ENCODE measurements at regions not wholly inside any gene's neighbourhood (a gene's known extent, or its start where the extent isn't known, plus 50 kb on each side); places are given as distances from the start of the nearest gene placed in this dataset.
"Not testable (repeated sequence)": the region's sequence is repeated elsewhere in the genome, so short reads cannot be mapped to it uniquely, and the experiment has no call there.

GRCh38 chrX:14351611-14352303 lies 177.6 kb upstream of the GLRA2 start:
- no peak for DNase-seq (ENCODE audit: low read depth)

- DNase-seq (ENCODE audit: low read depth), result no peak
These were observed 181.8 kb upstream of the GLRA2 start for GRCh38 chrX:14347523-14347922.

GRCh38 chrX:14344172-14344940 lies 185.0 kb upstream of the GLRA2 start:
- no peak for DNase-seq (ENCODE audit: low read depth)

GRCh38 chrX:14309431-14309830 lies 219.9 kb upstream of the GLRA2 start:
- DNase-seq (ENCODE audit: low read depth), result no peak

GRCh38 chrX:14308976-14309375 lies 220.4 kb upstream of the GLRA2 start:
- not testable (repeated sequence) for DNase-seq (ENCODE audit: low read depth)

GRCh38 chrX:14303891-14304290 lies 225.4 kb upstream of the GLRA2 start:
- no peak for DNase-seq (ENCODE audit: low read depth)

- not testable (repeated sequence) for DNase-seq (ENCODE audit: low read depth)
These were observed 226.8 kb upstream of the GLRA2 start for GRCh38 chrX:14302561-14302960.

- no peak for DNase-seq (ENCODE audit: low read depth)
These were observed 229.0 kb upstream of the GLRA2 start for GRCh38 chrX:14300376-14300775.

- no peak for DNase-seq (ENCODE audit: low read depth)
These were observed 233.9 kb upstream of the GLRA2 start for GRCh38 chrX:14295426-14295825.

GRCh38 chrX:14291666-14292500 lies 237.5 kb upstream of the GLRA2 start:
- DNase-seq (ENCODE audit: low read depth), result no peak

- DNase-seq (ENCODE audit: low read depth), result no peak
These were observed 239.0 kb upstream of the GLRA2 start for GRCh38 chrX:14290335-14290734.

GRCh38 chrX:14274691-14275090 lies 245.0 kb upstream of the GEMIN8 start:
- DNase-seq (ENCODE audit: low read depth), result no peak

GRCh38 chrX:14267216-14267615 lies 237.5 kb upstream of the GEMIN8 start:
- no peak for DNase-seq (ENCODE audit: low read depth)

- no peak for DNase-seq (ENCODE audit: low read depth)
These were observed 237.0 kb upstream of the GEMIN8 start for GRCh38 chrX:14266705-14267104.

- no peak for DNase-seq (ENCODE audit: low read depth)
These were observed 214.1 kb upstream of the GEMIN8 start for GRCh38 chrX:14243823-14244222.

- no peak for DNase-seq (ENCODE audit: low read depth)
These were observed 205.3 kb upstream of the GEMIN8 start for GRCh38 chrX:14235004-14235403.

GRCh38 chrX:14232688-14233087 lies 203.0 kb upstream of the GEMIN8 start:
- DNase-seq (ENCODE audit: low read depth), result no peak

GRCh38 chrX:14228611-14229010 lies 198.9 kb upstream of the GEMIN8 start:
- DNase-seq (ENCODE audit: low read depth), result no peak

GRCh38 chrX:14220386-14220944 lies 190.8 kb upstream of the GEMIN8 start:
- DNase-seq (ENCODE audit: low read depth), result no peak

- DNase-seq (ENCODE audit: low read depth), result no peak
These were observed 179.3 kb upstream of the GEMIN8 start for GRCh38 chrX:14209034-14209433.

- DNase-seq (ENCODE audit: low read depth), result no peak
These were observed 165.0 kb upstream of the GEMIN8 start for GRCh38 chrX:14194711-14195110.

GRCh38 chrX:14193547-14193946 lies 163.9 kb upstream of the GEMIN8 start:
- no peak for DNase-seq (ENCODE audit: low read depth)
